Endothelial cell of umbilical vein (primary cell): ENCODE measurements at regions not wholly inside any gene's neighbourhood (a gene's known extent, or its start where the extent isn't known, plus 50 kb on each side); places are given as distances from the start of the nearest gene placed in this dataset.
A peak's percentile ranks its signal among the peaks of the same experiment; 100 is the strongest.
"Not testable (repeated sequence)": the region's sequence is repeated elsewhere in the genome, so short reads cannot be mapped to it uniquely, and the experiment has no call there.

ENCODE experiments used
- BruUV-seq: library from RNA; stranded (reverse); fragments of 400-500 nt; replicated peaks from 2 replicates; lab custom pipeline; 2021; lab: Mats Ljungman, UMichigan
- CTCF ChIA-PET: fragments of 300-600, 350-600 bp; sonication (Branson Sonifier 250); formaldehyde crosslinking; loops from one replicate; lab custom pipeline; 2021; ENCODE audit warnings: antibody characterized with exemption, inconsistent platforms; lab: Charles Lee
- POLR2A ChIA-PET: fragments of 300-600, 350-600 bp; sonication (Branson Sonifier 250); formaldehyde crosslinking; loops from one replicate; lab custom pipeline; 2021; ENCODE audit warnings: antibody characterized with exemption, inconsistent platforms; lab: Charles Lee
- DNase-seq: peaks from one replicate; pipeline ENCODE4 v3.0.0-alpha.2; 2011; ENCODE audit warnings: low read depth, low spot score
- FAIRE-seq: peaks from 2 replicates; lab custom pipeline; 2011; peaks lifted over from hg19 to GRCh38; lab: Jason Lieb, UNC
- H2AFZ ChIP-seq: 2 replicates; pipeline ENCODE4 v1.6.0; 2012; ENCODE audit warnings: low read depth, low read length, control low read depth, inconsistent platforms
- H3K27ac ChIP-seq: 2 replicates; pipeline ENCODE4 v1.5.1; 2011; ENCODE audit warnings: low read depth, mild to moderate bottlenecking, control low read depth, low read length, moderate library complexity; ENCODE audit not compliant: insufficient read depth
- H3K27me3 ChIP-seq, 2 experiments: 2 replicates each; pipeline versions ENCODE4 v1.6.0 to v1.6.1; 2011; ENCODE audit warnings: low read length in 2 of 2, mixed read lengths in 1 of 2; ENCODE audit not compliant: control insufficient read depth in 2 of 2, insufficient read depth in 2 of 2
- H3K36me3 ChIP-seq, 2 experiments: 2 replicates in 1 of 2; 3 replicates in 1 of 2; pipeline ENCODE4 v1.5.1; 2011; ENCODE audit warnings: low read length in 2 of 2, mild to moderate bottlenecking in 1 of 2, moderate library complexity in 1 of 2; ENCODE audit not compliant: control insufficient read depth in 2 of 2, insufficient read depth in 2 of 2; ENCODE audit errors: extremely low read depth in 1 of 2
- H3K4me1 ChIP-seq: 3 replicates; pipeline ENCODE4 v1.5.1; 2011; ENCODE audit warnings: mild to moderate bottlenecking, low read length; ENCODE audit not compliant: control insufficient read depth, insufficient read depth; ENCODE audit errors: extremely low read depth
- H3K4me2 ChIP-seq: 2 replicates; pipeline ENCODE4 v1.6.1; 2011; ENCODE audit warnings: low read length, control low read depth, mixed read lengths; ENCODE audit not compliant: insufficient read depth
- H3K4me3 ChIP-seq, 3 experiments: fragments of 200-600 bp in 1 of 3; sonication (generic), shearing (Covaris generic) in 1 of 3; replicated peaks in 1 of 3; 2 replicates each; pipeline ENCODE4 v1.5.1; 2011 to 2016; ENCODE audit warnings: control low read depth in 3 of 3, low read length in 3 of 3, mild to moderate bottlenecking in 2 of 3, inconsistent platforms in 1 of 3, low read depth in 1 of 3, moderate library complexity in 1 of 3; ENCODE audit not compliant: insufficient read depth in 1 of 3
- H3K79me2 ChIP-seq: 2 replicates; pipeline ENCODE4 v1.6.0; 2012; ENCODE audit warnings: low read length, inconsistent platforms; ENCODE audit not compliant: control insufficient read depth, insufficient read depth
- H3K9ac ChIP-seq: replicated peaks from 2 replicates; pipeline ENCODE3; 2011; ENCODE audit warnings: low read length, control low read depth; ENCODE audit not compliant: insufficient read depth; ENCODE audit errors: extremely low read depth
- H3K9me1 ChIP-seq: replicated peaks from 3 replicates; pipeline ENCODE4 v1.6.0; 2011; ENCODE audit warnings: mild to moderate bottlenecking, low read length; ENCODE audit not compliant: control insufficient read depth, insufficient read depth; ENCODE audit errors: extremely low read depth
- H3K9me3 ChIP-seq: replicated peaks from 2 replicates; pipeline ENCODE4 v1.5.1; 2012; ENCODE audit warnings: low read length, inconsistent platforms; ENCODE audit not compliant: control insufficient read depth, insufficient read depth
- H4K20me1 ChIP-seq: replicated peaks from 2 replicates; pipeline ENCODE3; 2011; ENCODE audit warnings: mild to moderate bottlenecking, low read length; ENCODE audit not compliant: control insufficient read depth, insufficient read depth; ENCODE audit errors: extremely low read depth
- CTCF ChIP-seq, 2 donors: IDR thresholded peaks; 1 replicate in 1 of 2; 2 replicates in 1 of 2; pipeline ENCODE4 v1.5.1; 2011; ENCODE audit warnings: low read length in 2 of 2, mild to moderate bottlenecking in 2 of 2, moderate library complexity in 2 of 2, control low read depth in 1 of 2, inconsistent platforms in 1 of 2, low read depth in 1 of 2; ENCODE audit not compliant: insufficient read depth in 1 of 2; ENCODE audit errors: extremely low read depth in 1 of 2
- EZH2 ChIP-seq: IDR thresholded peaks from 2 replicates; pipeline ENCODE4 v1.6.1; 2012; ENCODE audit warnings: borderline replicate concordance, low read depth, mild to moderate bottlenecking, moderate library complexity, low read length, inconsistent platforms; ENCODE audit not compliant: severe bottlenecking
- MAX ChIP-seq: IDR thresholded peaks from 2 replicates; pipeline ENCODE4 v1.6.1; 2011; ENCODE audit not compliant: insufficient read depth, insufficient read length
- POLR2A ChIP-seq: IDR thresholded peaks from 2 replicates; pipeline ENCODE4 v1.6.1; 2012; ENCODE audit warnings: low read depth, mild to moderate bottlenecking, control low read depth, low read length
- POLR2AphosphoS5 ChIP-seq: IDR thresholded peaks from 2 replicates; pipeline ENCODE4 v1.6.1; 2012; ENCODE audit warnings: low read depth, mild to moderate bottlenecking, control low read depth, low read length, moderate library complexity; ENCODE audit not compliant: insufficient read depth
- dilution Hi-C: fragments of 300-500 bp; cut with MboI; formaldehyde crosslinking; loops from one replicate; pipeline ENCODE4 v1.15.0; 2019; ENCODE audit warnings: low sequenced_read_pairs; ENCODE audit not compliant: extremely low pct_ligation_motif_present
- intact Hi-C: fragments of 100-400 bp; cut with micrococcal nuclease; formaldehyde crosslinking; loops from one replicate; pipeline ENCODE4 v1.10.0; 2022

GRCh38 chr14:53399057-53399456 is 245.9 kb upstream of the DDHD1 start:
- Histone ChIP-seq H3K27ac (no peak overlapping the region), H3K36me3 (no peaks in the 10 kb centered on the region), H3K4me2 (no peak overlapping the region), H4K20me1 (no peaks in the 10 kb centered on the region), H3K27me3 (no peaks in the 10 kb centered on the region), H2AFZ (no peak overlapping the region), H3K79me2 (no peaks in the 10 kb centered on the region), H3K9ac (no peak overlapping the region), H3K4me3 (no peak overlapping the region), H3K9me1 (no peaks in the 10 kb centered on the region), H3K9me3 (peaks cover 2% of the 10 kb centered on the region), H3K4me1 (no peaks in the 10 kb centered on the region)
- DNase-seq (peak; percentile 23), FAIRE-seq (peak; percentile 12)
- peak; percentile 14 to 17 for TF ChIP-seq CTCF (IDR thresholded peaks at IDR 0.05; ENCODE audit: extremely low read depth in 1 of 2, insufficient read depth in 1 of 2, low read depth in 1 of 2, low read length in 2 of 2)
- no peak for TF ChIP-seq EZH2
- TF ChIP-seq POLR2A, result no peak
- no TSS peak for BruUV-seq
- ChIA-PET CTCF (interaction anchor here (0.7 to 2.3 kb wide), 13 partner anchors 9 to 949 kb away, joined by 3 to 12 read pairs (median 6); no protein-coding TSS in a partner anchor), POLR2A (no interaction called here)
- dilution Hi-C loops (no loop called here), intact Hi-C loops (no loop called here)

GRCh38 chr14:53398616-53399015 is 245.5 kb upstream of the DDHD1 start:
- H3K4me1 ChIP-seq, result no peaks in the 10 kb centered on the region
- dilution Hi-C loops, result no loop called here
- H3K36me3 ChIP-seq, result no peaks in the 10 kb centered on the region
- intact Hi-C loops, result no loop called here
- no peaks in the 10 kb centered on the region for H3K27me3 ChIP-seq
- no peaks in the 10 kb centered on the region for H3K9me1 ChIP-seq
- no peak overlapping the region for H2AFZ ChIP-seq
- H3K4me2 ChIP-seq, result no peak overlapping the region
- no peak overlapping the region for H3K9ac ChIP-seq
- DNase-seq (no peak), FAIRE-seq (no peak)
- no peaks in the 10 kb centered on the region for H4K20me1 ChIP-seq
- no peak overlapping the region for H3K27ac ChIP-seq
- H3K79me2 ChIP-seq, result no peaks in the 10 kb centered on the region
- CTCF ChIA-PET, result interaction anchor here (0.8 to 2.3 kb wide), 10 partner anchors 9 to 949 kb away, joined by 3 to 12 read pairs (median 8); no protein-coding TSS in a partner anchor
- no TSS peak for BruUV-seq
- POLR2A ChIA-PET, result no interaction called here
- TF ChIP-seq POLR2AphosphoS5 (no peak), MAX (no peak)
- no peak overlapping the region for H3K4me3 ChIP-seq
- peaks cover 2% of the 10 kb centered on the region for H3K9me3 ChIP-seq

GRCh38 chr14:53395267-53395666 is 242.1 kb upstream of the DDHD1 start:
- H3K79me2 ChIP-seq, POLR2A ChIA-PET, H3K4me3 ChIP-seq, H3K9ac ChIP-seq, H2AFZ ChIP-seq, intact Hi-C loops, H3K36me3 ChIP-seq, CTCF ChIA-PET, BruUV-seq, H3K9me1 ChIP-seq, dilution Hi-C loops, H3K9me3 ChIP-seq, H3K4me1 ChIP-seq, H4K20me1 ChIP-seq, H3K27ac ChIP-seq, H3K4me2 ChIP-seq, FAIRE-seq, H3K27me3 ChIP-seq, DNase-seq: not testable (repeated sequence)
